Heart left ventricle (tissue), 16 donors: ENCODE measurements at regions not wholly inside any gene's neighbourhood (a gene's known extent, or its start where the extent isn't known, plus 50 kb on each side); places are given as distances from the start of the nearest gene placed in this dataset.

Experiments used
- ATAC-seq, 4 donors: fragments of 200-7000 bp; cut with Tn5 transposase; one replicate each; pipeline ENCODE4 v1.9.1; 2020 to 2022; ENCODE audit warnings: moderate library complexity in 4 of 4, mild to moderate bottlenecking in 3 of 4, moderate number of reproducible peaks in 1 of 4
- DNase-seq, 5 donors: peaks; one replicate each; pipeline ENCODE4 v3.0.0-alpha.2; 2020
- H3K27ac ChIP-seq, 12 donors: fragments of 200-600 bp; sonication (generic) in 4 of 12; one replicate each; pipeline versions ENCODE4 v1.5.0 to v1.8.0; 2016 to 2022; ENCODE audit warnings: mild to moderate bottlenecking in 2 of 12
- H3K27me3 ChIP-seq, 9 donors: fragments of 200-600 bp; sonication (generic) in 2 of 9; one replicate each; pipeline versions ENCODE4 v1.5.1 to v1.8.0; 2016 to 2022; ENCODE audit warnings: mild to moderate bottlenecking in 3 of 9
- H3K36me3 ChIP-seq, 9 donors: fragments of 200-600 bp; sonication (generic) in 2 of 9; one replicate each; pipeline versions ENCODE4 v1.5.0 to v1.8.0; 2018 to 2022; ENCODE audit warnings: mild to moderate bottlenecking in 2 of 9
- H3K4me1 ChIP-seq, 12 donors: fragments of 200-600 bp; sonication (generic) in 4 of 12; one replicate each; pipeline versions ENCODE4 v1.5.0 to v1.8.0; 2016 to 2022; ENCODE audit warnings: mild to moderate bottlenecking in 3 of 12
- H3K4me3 ChIP-seq, 12 donors: fragments of 200-600 bp; sonication (generic) in 4 of 12; one replicate each; pipeline versions ENCODE4 v1.5.0 to v1.8.0; 2017 to 2022; ENCODE audit warnings: mild to moderate bottlenecking in 9 of 12, moderate library complexity in 4 of 12
- H3K9me3 ChIP-seq, 12 donors: fragments of 200-600 bp; sonication (generic) in 4 of 12; one replicate each; pipeline versions ENCODE4 v1.5.0 to v1.8.0; 2016 to 2022; ENCODE audit warnings: mild to moderate bottlenecking in 1 of 12
- POLR2A ChIP-seq, 2 donors: fragments of 450-650 bp; IDR thresholded peaks; one replicate each; pipeline ENCODE4 v1.6.1; 2017; ENCODE audit warnings: antibody characterized with exemption in 2 of 2, mild to moderate bottlenecking in 2 of 2, moderate library complexity in 2 of 2
- WGBS, 4 donors: extraction: QIAGEN DNeasy Blood & Tissue Kit in 2 of 4; methylation state at CpG; one replicate each; pipeline versions ENCODE4 v1.1.5 to v1.1.7; 2013 to 2018; 5-methylcytosine and 5-hydroxymethylcytosine counted together
- intact Hi-C, 10 donors: fragments of 100-400 bp; cut with DNase I; formaldehyde crosslinking; loops; one replicate each; pipeline versions ENCODE4 v1.11.1 to v1.14.2; 2022
- TF ChIP-seq, protein P1 (sequence below), 12 donors: fragments of 200-600 bp; sonication (generic) in 4 of 12; IDR thresholded peaks; one replicate each; pipeline versions ENCODE4 v1.5.0 to v1.8.0; 2018 to 2022; ENCODE audit warnings: antibody characterized with exemption in 12 of 12, mild to moderate bottlenecking in 5 of 12
- donor health status: ischemic (EF 13 %, LVEDD 7.1; RV severe dilation, severe dysfunction).
- donor health status: healthy with polysubstance abuse.
- donor health status: DM: no; HTN: yes; CAD: no.
- donor health status: DM: no; HTN: no; CAD: no.
- donor health status: ischemic (EF 25% LVEDD 6.9; RV normal size, moderate dysfunction).
- donor health status: ischemic (EF 25% LVEDD 5.7; RV mildly dilated, moderate dysfunction).
- donor health status: healthy.
- donor health status: DM: yes; HTN: yes; CAD: no.
- donor health status: ischemic (EF 35%, LVEDD 5.7; RV mildly dilated, moderate dysfunction).
- donor health status: nonischemic (EF 11% LVEDD 7.7; RV severe dilation, severe dysfunction).
- donor health status: DM: yes; HTN: yes; CAD: no.
- donor health status: PGD.
- donor health status: ischemic (EF 29% LVEDD 5.4; RV normal size, mild dysfunction).
- donor health status: nonischemic (EF 23%, LVEDD 6.1; RV moderate dilation, normal function).

GRCh38 chr16:56011808-56012481 is 136.8 kb upstream of the CES5A start:
- Histone ChIP-seq H3K36me3 (no peaks in the 10 kb centered on the region), H3K4me1 (no peaks in the 10 kb centered on the region), H3K27me3 (peaks cover 0 to 4% (median 0%) of the 10 kb centered on the region in 9 donors), H3K27ac (no peak overlapping the region), H3K4me3 (no peak overlapping the region), H3K9me3 (no peaks in the 10 kb centered on the region)
- ATAC-seq: no peak
- intact Hi-C loops: loop anchor here in 1 of 10 donors (10.0 kb wide), 1 partner anchor 793 kb away; no protein-coding TSS in a partner anchor
- no peak for DNase-seq
- TF ChIP-seq, protein P1, sequence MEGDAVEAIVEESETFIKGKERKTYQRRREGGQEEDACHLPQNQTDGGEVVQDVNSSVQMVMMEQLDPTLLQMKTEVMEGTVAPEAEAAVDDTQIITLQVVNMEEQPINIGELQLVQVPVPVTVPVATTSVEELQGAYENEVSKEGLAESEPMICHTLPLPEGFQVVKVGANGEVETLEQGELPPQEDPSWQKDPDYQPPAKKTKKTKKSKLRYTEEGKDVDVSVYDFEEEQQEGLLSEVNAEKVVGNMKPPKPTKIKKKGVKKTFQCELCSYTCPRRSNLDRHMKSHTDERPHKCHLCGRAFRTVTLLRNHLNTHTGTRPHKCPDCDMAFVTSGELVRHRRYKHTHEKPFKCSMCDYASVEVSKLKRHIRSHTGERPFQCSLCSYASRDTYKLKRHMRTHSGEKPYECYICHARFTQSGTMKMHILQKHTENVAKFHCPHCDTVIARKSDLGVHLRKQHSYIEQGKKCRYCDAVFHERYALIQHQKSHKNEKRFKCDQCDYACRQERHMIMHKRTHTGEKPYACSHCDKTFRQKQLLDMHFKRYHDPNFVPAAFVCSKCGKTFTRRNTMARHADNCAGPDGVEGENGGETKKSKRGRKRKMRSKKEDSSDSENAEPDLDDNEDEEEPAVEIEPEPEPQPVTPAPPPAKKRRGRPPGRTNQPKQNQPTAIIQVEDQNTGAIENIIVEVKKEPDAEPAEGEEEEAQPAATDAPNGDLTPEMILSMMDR (IDR thresholded peaks at IDR 0.05): no peak
- TF ChIP-seq POLR2A (IDR thresholded peaks at IDR 0.05): no peak
- 11 to 19% (median 14%) methylated on average over 3 of the region's 3 CpGs for WGBS, 4 donors

GRCh38 chr16:56005958-56006357 is 130.8 kb upstream of the CES5A start:
- Histone ChIP-seq H3K27ac (no peak overlapping the region), H3K9me3 (no peaks in the 10 kb centered on the region), H3K36me3 (no peaks in the 10 kb centered on the region), H3K4me3 (no peak overlapping the region), H3K27me3 (peaks cover 0 to 3% (median 0%) of the 10 kb centered on the region in 9 donors), H3K4me1 (no peaks in the 10 kb centered on the region)
- no peak for TF ChIP-seq POLR2A (IDR thresholded peaks at IDR 0.05)
- TF ChIP-seq, protein P1 (IDR thresholded peaks at IDR 0.05): no peak
- WGBS, 4 donors: 50 to 67% (median 60%) methylated on average over 1 of the region's 1 CpG
- no peak for DNase-seq
- no peak for ATAC-seq
- intact Hi-C loops: no loop called here

- intact Hi-C loops: no loop called here
- ATAC-seq (no peak), DNase-seq (no peak)
- Histone ChIP-seq H3K9me3 (peaks cover 0 to 21% (median 2%) of the 10 kb centered on the region in 12 donors), H3K4me1 (no peaks in the 10 kb centered on the region), H3K27me3 (no peaks in the 10 kb centered on the region), H3K4me3 (no peak overlapping the region), H3K27ac (no peak overlapping the region), H3K36me3 (no peaks in the 10 kb centered on the region)
- WGBS, 4 donors: 23 to 45% (median 34%) methylated on average over 1 of the region's 1 CpG
- TF ChIP-seq, protein P1 (IDR thresholded peaks at IDR 0.05): no peak
- no peak for TF ChIP-seq POLR2A (IDR thresholded peaks at IDR 0.05)
These were observed 124.5 kb upstream of the CES5A start for GRCh38 chr16:55999683-56000082.

DNA sequence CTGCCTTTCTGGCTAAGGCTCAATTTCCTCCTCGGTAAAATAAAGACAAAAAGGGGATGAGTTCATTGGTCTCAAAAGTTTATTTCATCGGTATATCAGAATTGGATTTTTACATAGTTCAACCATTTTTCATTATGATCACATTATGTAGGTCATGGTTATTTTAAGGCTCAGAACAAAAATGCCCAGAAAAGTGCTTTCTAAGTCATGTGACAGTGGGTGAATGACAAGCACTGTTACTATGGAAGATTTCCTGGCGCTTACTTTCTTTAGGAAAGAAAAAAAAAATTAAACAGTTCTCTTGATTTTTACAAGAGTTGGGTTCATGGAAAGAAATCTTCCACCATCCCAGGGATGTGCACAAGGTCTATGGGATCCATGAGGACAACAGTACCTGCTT is 117.9 kb upstream of the CES5A start:
- intact Hi-C loops: no loop called here
- H3K4me3 ChIP-seq: no peak overlapping the region
- no peak overlapping the region for H3K27ac ChIP-seq
- no peaks in the 10 kb centered on the region for H3K27me3 ChIP-seq
- 84 to 89% (median 87%) methylated on average over 3 of the region's 3 CpGs for WGBS, 4 donors
- H3K4me1 ChIP-seq: no peaks in the 10 kb centered on the region
- no peaks in the 10 kb centered on the region for H3K36me3 ChIP-seq
- H3K9me3 ChIP-seq: no peaks in the 10 kb centered on the region
- ATAC-seq (no peak), DNase-seq (no peak)
- TF ChIP-seq POLR2A (IDR thresholded peaks at IDR 0.05): no peak
- TF ChIP-seq, protein P1 (IDR thresholded peaks at IDR 0.05): no peak
